ENCODE measurements at regions not wholly inside any gene's neighbourhood (a gene's known extent, or its start where the extent isn't known, plus 50 kb on each side); places are given as distances from the start of the nearest gene placed in this dataset.

GRCh38 chr20:50389808-50390684 lies 120.1 kb upstream of the PTPN1 start:
- TF ChIP-seq PATZ1 (CRISPR knock-in tag; IDR thresholded peaks at IDR 0.05; ENCODE audit: borderline replicate concordance) (no peak), GLIS3 (CRISPR knock-in tag; IDR thresholded peaks at IDR 0.05) (no peak), CSRNP3 (CRISPR knock-in tag; IDR thresholded peaks at IDR 0.05) (no peak), ZFP3 (CRISPR knock-in tag; IDR thresholded peaks at IDR 0.05) (no peak), ZC3H10 (CRISPR knock-in tag; IDR thresholded peaks at IDR 0.05) (no peak), ZNF8 (CRISPR knock-in tag; IDR thresholded peaks at IDR 0.05) (no peak), TSHZ2 (CRISPR knock-in tag; IDR thresholded peaks at IDR 0.05) (no peak), RARB (CRISPR knock-in tag; IDR thresholded peaks at IDR 0.05) (no peak), BACH2 (CRISPR knock-in tag; IDR thresholded peaks at IDR 0.05; ENCODE audit: borderline replicate concordance) (no peak)

Measured in SK-N-SH treated with all-trans-retinoic acid at 6 μM for 48 hours (cell line).